ENCODE measurements at regions not wholly inside any gene's neighbourhood (a gene's known extent, or its start where the extent isn't known, plus 50 kb on each side); places are given as distances from the start of the nearest gene placed in this dataset.

- DNase-seq (ENCODE audit: low spot score), result no peak
Measured at GRCh38 chr12:115464111-115464581, 780.2 kb upstream of the TBX3 start.

- DNase-seq (ENCODE audit: low spot score), result no peak
Measured at GRCh38 chr12:115461401-115461800, 777.4 kb upstream of the TBX3 start.

GRCh38 chr12:115457798-115458197, 773.8 kb upstream of the TBX3 start:
- no peak for DNase-seq (ENCODE audit: low spot score)

GRCh38 chr12:115456946-115457689, 773.1 kb upstream of the TBX3 start:
- peak; percentile 62 for DNase-seq (ENCODE audit: low spot score)

GRCh38 chr12:115455268-115455681, 771.3 kb upstream of the TBX3 start:
- no peak for DNase-seq (ENCODE audit: low spot score)

GRCh38 chr12:115452751-115453281, 768.8 kb upstream of the TBX3 start:
- DNase-seq (ENCODE audit: low spot score), result no peak

- DNase-seq (ENCODE audit: low spot score), result peak; percentile 70
Measured at GRCh38 chr12:115451780-115452736, 768.1 kb upstream of the TBX3 start.

- no peak for DNase-seq (ENCODE audit: low spot score)
Measured at GRCh38 chr12:115451151-115451779, 767.3 kb upstream of the TBX3 start.

GRCh38 chr12:115450710-115451109, 766.7 kb upstream of the TBX3 start:
- no peak for DNase-seq (ENCODE audit: low spot score)

GRCh38 chr12:115450017-115450416, 766.0 kb upstream of the TBX3 start:
- peak; percentile 41 for DNase-seq (ENCODE audit: low spot score)

- no peak for DNase-seq (ENCODE audit: low spot score)
Measured at GRCh38 chr12:115449526-115449925, 765.6 kb upstream of the TBX3 start.

GRCh38 chr12:115444346-115444745, 760.4 kb upstream of the TBX3 start:
- no peak for DNase-seq (ENCODE audit: low spot score)

- DNase-seq (ENCODE audit: low spot score), result no peak
Measured at GRCh38 chr12:115443351-115443938, 759.5 kb upstream of the TBX3 start.

- DNase-seq (ENCODE audit: low spot score), result no peak
Measured at GRCh38 chr12:115440438-115440837, 756.5 kb upstream of the TBX3 start.

- no peak for DNase-seq (ENCODE audit: low spot score)
Measured at GRCh38 chr12:115439008-115439601, 755.1 kb upstream of the TBX3 start.

GRCh38 chr12:115438314-115438713, 754.3 kb upstream of the TBX3 start:
- no peak for DNase-seq (ENCODE audit: low spot score)

- DNase-seq (ENCODE audit: low spot score), result peak; percentile 36
Measured at GRCh38 chr12:115437061-115437567, 753.1 kb upstream of the TBX3 start.

GRCh38 chr12:115433014-115433634, 749.1 kb upstream of the TBX3 start:
- DNase-seq (ENCODE audit: low spot score), result peak; percentile 27

- DNase-seq (ENCODE audit: low spot score), result no peak
Measured at GRCh38 chr12:115430636-115431035, 746.7 kb upstream of the TBX3 start.

- no peak for DNase-seq (ENCODE audit: low spot score)
Measured at GRCh38 chr12:115426732-115427131, 742.8 kb upstream of the TBX3 start.

- DNase-seq (ENCODE audit: low spot score), result no peak
Measured at GRCh38 chr12:115424003-115424402, 740.0 kb upstream of the TBX3 start.

Data from iPS-NIHi11 (cell line).